NB4 (cell line): ENCODE measurements at regions not wholly inside any gene's neighbourhood (a gene's known extent, or its start where the extent isn't known, plus 50 kb on each side); places are given as distances from the start of the nearest gene placed in this dataset.

Experiments used
- MAX ChIP-seq: IDR thresholded peaks from 2 replicates; pipeline ENCODE4 v1.6.1; 2011; ENCODE audit warnings: low read depth, low read length
- MYC ChIP-seq: IDR thresholded peaks from 2 replicates; pipeline ENCODE4 v1.6.1; 2011; ENCODE audit warnings: low read depth, low read length
- POLR2A ChIP-seq: IDR thresholded peaks from 2 replicates; pipeline ENCODE4 v1.6.1; 2011; ENCODE audit warnings: mild to moderate bottlenecking; ENCODE audit not compliant: insufficient read length; ENCODE audit errors: extremely low read depth
- TF ChIP-seq, protein P1 (sequence below): IDR thresholded peaks from one replicate; pipeline ENCODE4 v1.5.1; 2012; ENCODE audit warnings: low read depth, low read length

GRCh38 chr5:81854915-81855314 is 104.0 kb upstream of the SSBP2 start:
- TF ChIP-seq, protein P1, sequence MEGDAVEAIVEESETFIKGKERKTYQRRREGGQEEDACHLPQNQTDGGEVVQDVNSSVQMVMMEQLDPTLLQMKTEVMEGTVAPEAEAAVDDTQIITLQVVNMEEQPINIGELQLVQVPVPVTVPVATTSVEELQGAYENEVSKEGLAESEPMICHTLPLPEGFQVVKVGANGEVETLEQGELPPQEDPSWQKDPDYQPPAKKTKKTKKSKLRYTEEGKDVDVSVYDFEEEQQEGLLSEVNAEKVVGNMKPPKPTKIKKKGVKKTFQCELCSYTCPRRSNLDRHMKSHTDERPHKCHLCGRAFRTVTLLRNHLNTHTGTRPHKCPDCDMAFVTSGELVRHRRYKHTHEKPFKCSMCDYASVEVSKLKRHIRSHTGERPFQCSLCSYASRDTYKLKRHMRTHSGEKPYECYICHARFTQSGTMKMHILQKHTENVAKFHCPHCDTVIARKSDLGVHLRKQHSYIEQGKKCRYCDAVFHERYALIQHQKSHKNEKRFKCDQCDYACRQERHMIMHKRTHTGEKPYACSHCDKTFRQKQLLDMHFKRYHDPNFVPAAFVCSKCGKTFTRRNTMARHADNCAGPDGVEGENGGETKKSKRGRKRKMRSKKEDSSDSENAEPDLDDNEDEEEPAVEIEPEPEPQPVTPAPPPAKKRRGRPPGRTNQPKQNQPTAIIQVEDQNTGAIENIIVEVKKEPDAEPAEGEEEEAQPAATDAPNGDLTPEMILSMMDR, result no peak
- no peak for TF ChIP-seq POLR2A
- no peak for TF ChIP-seq MYC
- no peak for TF ChIP-seq MAX
